ENCODE measurements at regions not wholly inside any gene's neighbourhood (a gene's known extent, or its start where the extent isn't known, plus 50 kb on each side); places are given as distances from the start of the nearest gene placed in this dataset.

- no peak for DNase-seq
- H3K9me3 ChIP-seq (ENCODE audit: severe bottlenecking): no peaks in the 10 kb centered on the region
- no peak overlapping the region for H3K27ac ChIP-seq
- no peak overlapping the region for H3K4me3 ChIP-seq (ENCODE audit: low read depth, low read length)
- H3K27me3 ChIP-seq (ENCODE audit: insufficient read depth, low read depth, severe bottlenecking): no peaks in the 10 kb centered on the region
- no peaks in the 10 kb centered on the region for H3K36me3 ChIP-seq
- TF ChIP-seq CTCF (IDR thresholded peaks at IDR 0.05; ENCODE audit: low read depth, low read length): no peak
These were observed 620.7 kb upstream of the ALCAM start for GRCh38 chr3:104746056-104746455.

- no peak for DNase-seq
- no peak overlapping the region for H3K27ac ChIP-seq
- H3K9me3 ChIP-seq (ENCODE audit: severe bottlenecking): no peaks in the 10 kb centered on the region
- TF ChIP-seq CTCF (IDR thresholded peaks at IDR 0.05; ENCODE audit: low read depth, low read length): no peak
- H3K27me3 ChIP-seq (ENCODE audit: insufficient read depth, low read depth, severe bottlenecking): no peaks in the 10 kb centered on the region
- no peak overlapping the region for H3K4me3 ChIP-seq (ENCODE audit: low read depth, low read length)
- H3K36me3 ChIP-seq: no peaks in the 10 kb centered on the region
These were observed 616.1 kb upstream of the ALCAM start for GRCh38 chr3:104750581-104750980.

GRCh38 chr3:104755791-104756190 is 610.9 kb upstream of the ALCAM start:
- H3K27ac ChIP-seq: no peak overlapping the region
- H3K27me3 ChIP-seq (ENCODE audit: insufficient read depth, low read depth, severe bottlenecking): no peaks in the 10 kb centered on the region
- DNase-seq: no peak
- H3K36me3 ChIP-seq: no peaks in the 10 kb centered on the region
- TF ChIP-seq CTCF (IDR thresholded peaks at IDR 0.05; ENCODE audit: low read depth, low read length): no peak
- H3K9me3 ChIP-seq (ENCODE audit: severe bottlenecking): no peaks in the 10 kb centered on the region
- H3K4me3 ChIP-seq (ENCODE audit: low read depth, low read length): no peak overlapping the region

- Histone ChIP-seq H3K9me3 (ENCODE audit: severe bottlenecking) (no peaks in the 10 kb centered on the region), H3K27me3 (ENCODE audit: insufficient read depth, low read depth, severe bottlenecking) (no peaks in the 10 kb centered on the region), H3K27ac (no peak overlapping the region), H3K36me3 (no peaks in the 10 kb centered on the region), H3K4me3 (ENCODE audit: low read depth, low read length) (no peak overlapping the region)
- TF ChIP-seq CTCF (IDR thresholded peaks at IDR 0.05; ENCODE audit: low read depth, low read length): no peak
- DNase-seq: no peak
These were observed 603.7 kb upstream of the ALCAM start for GRCh38 chr3:104763007-104763406.

- no peaks in the 10 kb centered on the region for H3K9me3 ChIP-seq (ENCODE audit: severe bottlenecking)
- TF ChIP-seq CTCF (IDR thresholded peaks at IDR 0.05; ENCODE audit: low read depth, low read length): no peak
- H3K27ac ChIP-seq: no peak overlapping the region
- no peak overlapping the region for H3K4me3 ChIP-seq (ENCODE audit: low read depth, low read length)
- no peaks in the 10 kb centered on the region for H3K36me3 ChIP-seq
- no peak for DNase-seq
- no peaks in the 10 kb centered on the region for H3K27me3 ChIP-seq (ENCODE audit: insufficient read depth, low read depth, severe bottlenecking)
These were observed 602.2 kb upstream of the ALCAM start for GRCh38 chr3:104764496-104764895.

- Histone ChIP-seq H3K9me3 (ENCODE audit: severe bottlenecking) (no peaks in the 10 kb centered on the region), H3K27ac (no peak overlapping the region), H3K36me3 (no peaks in the 10 kb centered on the region), H3K27me3 (ENCODE audit: insufficient read depth, low read depth, severe bottlenecking) (no peaks in the 10 kb centered on the region), H3K4me3 (ENCODE audit: low read depth, low read length) (no peak overlapping the region)
- TF ChIP-seq CTCF (IDR thresholded peaks at IDR 0.05; ENCODE audit: low read depth, low read length): no peak
- DNase-seq: no peak
These were observed 597.8 kb upstream of the ALCAM start for GRCh38 chr3:104768886-104769285.
